Endothelial cell of hepatic sinusoid (primary cell): ENCODE measurements at regions not wholly inside any gene's neighbourhood (a gene's known extent, or its start where the extent isn't known, plus 50 kb on each side); places are given as distances from the start of the nearest gene placed in this dataset.
"Not testable (repeated sequence)": the region's sequence is repeated elsewhere in the genome, so short reads cannot be mapped to it uniquely, and the experiment has no call there.

ENCODE experiments used
- in situ Hi-C: cut with HindIII; loops from 2 replicates; pipeline ENCODE4 v1.10.0; 2017; ENCODE audit warnings: low sequenced_read_pairs

DNA sequence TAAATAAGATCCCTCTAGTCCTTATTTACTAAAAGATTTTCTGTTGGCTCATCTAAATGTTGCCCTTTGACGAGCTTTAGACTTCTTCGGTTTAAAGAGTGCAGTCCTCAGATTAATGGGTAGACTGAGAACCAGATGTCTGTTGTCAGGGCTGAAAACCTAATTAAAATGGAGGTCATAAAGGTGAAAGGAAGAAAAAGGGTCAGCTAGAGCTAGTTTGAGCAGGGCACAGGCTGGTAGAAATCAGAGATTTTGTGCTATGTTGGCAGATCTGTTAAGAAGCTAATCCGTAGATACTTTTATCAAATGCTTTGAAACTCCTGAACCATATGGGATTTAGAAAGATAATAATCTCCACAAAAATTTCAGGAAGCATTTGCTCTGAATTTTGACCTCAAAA, 959.0 kb downstream of the PLA2G4A start:
- in situ Hi-C loops, result no loop called here

DNA sequence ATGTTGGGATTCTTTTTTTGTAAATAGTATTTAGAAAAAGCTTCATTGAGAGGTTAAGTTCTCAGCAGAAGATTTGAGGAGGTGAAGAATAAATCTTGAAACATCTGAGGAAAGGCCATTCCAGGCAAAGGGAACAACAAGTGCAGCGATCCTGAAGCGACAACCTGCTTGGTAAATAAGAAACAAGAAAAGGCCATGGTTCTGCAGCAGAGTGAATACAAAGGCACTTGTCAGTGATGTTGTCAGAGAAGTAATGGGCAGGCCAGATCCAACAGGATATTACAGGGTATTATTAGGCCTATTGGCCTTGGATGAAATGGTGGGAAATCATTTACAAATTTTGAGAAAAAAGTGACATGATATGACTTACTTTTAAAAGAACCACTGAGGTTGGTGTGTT, 960.0 kb downstream of the PLA2G4A start:
- in situ Hi-C loops, result no loop called here

DNA sequence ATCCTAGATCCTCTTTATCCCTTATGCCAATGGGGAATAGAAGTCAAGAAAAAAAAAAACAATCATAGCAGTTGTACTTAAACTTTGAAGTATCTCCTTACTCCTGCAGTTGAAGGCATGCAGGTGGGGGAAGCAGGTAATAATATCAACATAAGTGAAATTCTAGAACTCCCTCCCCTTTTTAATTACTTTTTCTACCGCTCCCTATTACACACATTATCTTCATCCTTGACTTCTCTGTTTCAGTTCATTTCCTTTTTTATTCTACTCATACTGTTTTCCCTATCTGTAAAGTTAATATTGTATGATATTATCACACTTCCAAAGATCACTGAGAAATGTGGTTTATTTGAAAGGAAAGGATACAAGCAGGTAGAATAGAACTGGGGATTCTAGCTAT, 962.0 kb downstream of the PLA2G4A start:
- in situ Hi-C loops, result no loop called here

DNA sequence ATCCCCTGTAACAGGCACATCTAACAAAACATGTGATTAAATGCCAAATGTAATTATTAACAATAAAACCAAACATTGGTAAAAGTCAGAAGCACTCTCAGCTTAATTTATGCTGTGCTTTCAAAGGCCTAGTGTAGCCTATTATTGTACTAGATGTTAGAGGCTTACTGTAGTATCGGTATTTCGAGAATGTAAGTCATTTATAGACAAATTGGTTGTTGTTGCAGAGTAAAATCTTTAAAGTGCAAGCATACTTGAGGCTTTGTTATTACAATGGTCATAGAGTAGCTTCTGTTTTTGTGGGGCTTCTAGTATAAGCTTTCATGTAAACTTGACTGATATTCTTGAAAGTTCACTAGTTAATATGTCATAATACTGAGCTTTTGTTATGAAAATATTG, 965.8 kb downstream of the PLA2G4A start:
- in situ Hi-C loops, result no loop called here

DNA sequence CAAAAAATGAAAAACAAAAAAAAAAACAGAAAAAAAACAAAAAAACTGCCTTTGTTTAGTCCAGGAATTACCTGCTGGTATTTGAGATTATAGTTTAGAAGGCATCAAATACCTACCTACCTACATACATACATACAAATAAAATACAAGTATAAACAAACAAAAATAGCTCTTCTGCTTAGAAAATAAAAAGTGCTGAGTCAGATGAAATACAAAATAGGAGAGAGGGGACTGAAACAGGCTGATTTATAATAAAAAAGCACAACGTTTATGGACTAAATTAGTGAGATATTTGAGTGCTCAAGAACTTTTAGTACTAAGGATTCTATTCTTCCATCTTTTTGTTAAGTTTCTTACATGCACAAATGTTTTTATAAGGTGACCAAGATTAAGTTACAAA, 980.8 kb downstream of the PLA2G4A start:
- in situ Hi-C loops, result no loop called here

DNA sequence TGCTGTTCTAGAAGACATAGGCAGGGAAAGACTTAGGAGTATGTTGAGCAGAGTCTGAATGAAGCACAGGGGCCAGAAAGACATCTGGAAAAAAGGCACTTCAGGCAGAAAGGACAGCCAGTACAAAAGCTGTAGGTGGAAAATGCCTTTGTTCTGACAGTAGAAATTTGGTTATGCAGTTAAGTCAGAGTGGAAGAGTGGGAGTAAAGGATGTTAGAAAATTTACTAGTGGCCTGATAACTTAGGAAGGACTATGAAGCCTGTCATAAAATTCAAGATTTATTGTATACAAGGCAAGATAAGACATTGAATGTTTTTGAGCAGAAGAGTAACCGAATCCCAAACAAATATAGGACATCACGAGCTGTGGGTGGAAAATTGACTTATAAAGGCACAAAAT, 987.9 kb downstream of the PLA2G4A start:
- in situ Hi-C loops, result no loop called here

DNA sequence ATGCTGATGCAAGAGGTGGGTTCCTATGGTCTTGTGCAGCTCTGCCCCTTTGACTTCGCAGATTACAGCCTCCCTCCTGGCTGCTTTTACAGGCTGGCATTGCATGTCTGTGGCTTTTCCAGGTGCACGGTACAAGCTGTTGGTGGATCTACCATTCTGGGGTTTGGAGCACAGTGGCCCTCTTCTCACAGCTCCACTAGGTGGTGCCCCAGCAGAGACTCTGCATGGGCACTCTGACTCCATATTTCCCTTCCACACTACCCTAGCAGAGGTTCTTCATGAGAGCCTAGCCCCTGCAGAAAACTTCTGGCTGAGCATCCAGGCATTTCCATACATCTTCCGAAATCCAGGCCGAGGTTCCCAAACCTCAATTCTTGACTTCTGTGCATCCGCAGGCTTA, 989.0 kb downstream of the PLA2G4A start:
- in situ Hi-C loops, result no loop called here

DNA sequence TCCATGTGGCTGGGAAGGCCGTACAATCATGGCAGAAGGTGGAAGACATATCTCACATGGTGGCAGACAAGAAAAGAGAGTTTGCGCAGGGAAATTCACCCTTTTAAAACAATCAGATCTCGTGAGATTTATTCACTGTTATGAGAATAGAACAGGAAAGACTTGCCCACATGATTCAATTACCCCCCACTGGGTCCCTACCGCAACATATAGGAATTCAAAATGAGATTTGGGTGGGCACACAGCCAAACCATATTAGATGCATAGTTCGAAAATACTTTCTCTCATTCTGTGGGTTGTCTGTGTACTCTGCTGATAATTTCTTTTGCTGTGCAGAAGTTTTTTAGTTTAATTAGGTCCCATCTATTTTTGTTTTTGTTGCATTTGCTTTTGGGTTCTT, 990.3 kb downstream of the PLA2G4A start:
- in situ Hi-C loops, result no loop called here

DNA sequence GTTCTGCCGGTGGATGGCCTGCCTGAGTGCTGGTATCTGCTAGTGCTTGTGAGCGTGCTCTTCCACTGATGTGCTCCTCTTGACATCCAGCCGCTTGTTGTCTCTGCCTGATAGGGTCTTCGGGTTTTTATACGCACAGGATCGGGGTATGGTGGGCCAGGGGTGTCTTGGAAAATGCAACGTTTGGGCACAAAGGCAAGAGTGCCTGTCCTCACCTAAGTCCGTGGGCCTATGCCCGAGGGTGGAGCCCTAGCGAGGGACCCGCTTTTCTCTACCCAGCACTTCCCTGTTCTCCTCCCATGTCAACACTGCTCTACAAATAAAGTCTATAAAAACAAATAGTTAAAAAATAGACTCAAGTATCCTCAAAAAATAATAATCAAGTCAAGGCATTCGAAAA, 1007.8 kb downstream of the PLA2G4A start:
- in situ Hi-C loops, result no loop called here

DNA sequence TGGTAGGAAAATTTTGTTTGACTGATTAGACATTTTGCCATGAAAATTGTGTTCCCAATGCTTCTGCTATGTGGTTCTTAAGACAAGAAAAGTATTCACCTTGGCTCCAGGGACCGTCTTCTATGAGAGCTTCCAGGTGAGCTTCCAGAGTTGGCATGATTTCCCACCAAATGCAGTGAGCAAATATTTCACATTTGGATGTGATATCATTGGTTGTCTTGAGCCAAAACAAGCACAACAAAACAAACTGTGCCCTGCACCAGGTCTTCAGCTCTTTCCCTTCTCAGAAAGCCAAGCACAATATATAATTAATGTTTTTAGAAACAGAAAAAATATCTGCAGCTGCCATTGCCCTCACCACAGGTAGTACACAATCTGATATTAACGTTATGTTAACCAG, 1009.0 kb downstream of the PLA2G4A start:
- in situ Hi-C loops, result no loop called here

DNA sequence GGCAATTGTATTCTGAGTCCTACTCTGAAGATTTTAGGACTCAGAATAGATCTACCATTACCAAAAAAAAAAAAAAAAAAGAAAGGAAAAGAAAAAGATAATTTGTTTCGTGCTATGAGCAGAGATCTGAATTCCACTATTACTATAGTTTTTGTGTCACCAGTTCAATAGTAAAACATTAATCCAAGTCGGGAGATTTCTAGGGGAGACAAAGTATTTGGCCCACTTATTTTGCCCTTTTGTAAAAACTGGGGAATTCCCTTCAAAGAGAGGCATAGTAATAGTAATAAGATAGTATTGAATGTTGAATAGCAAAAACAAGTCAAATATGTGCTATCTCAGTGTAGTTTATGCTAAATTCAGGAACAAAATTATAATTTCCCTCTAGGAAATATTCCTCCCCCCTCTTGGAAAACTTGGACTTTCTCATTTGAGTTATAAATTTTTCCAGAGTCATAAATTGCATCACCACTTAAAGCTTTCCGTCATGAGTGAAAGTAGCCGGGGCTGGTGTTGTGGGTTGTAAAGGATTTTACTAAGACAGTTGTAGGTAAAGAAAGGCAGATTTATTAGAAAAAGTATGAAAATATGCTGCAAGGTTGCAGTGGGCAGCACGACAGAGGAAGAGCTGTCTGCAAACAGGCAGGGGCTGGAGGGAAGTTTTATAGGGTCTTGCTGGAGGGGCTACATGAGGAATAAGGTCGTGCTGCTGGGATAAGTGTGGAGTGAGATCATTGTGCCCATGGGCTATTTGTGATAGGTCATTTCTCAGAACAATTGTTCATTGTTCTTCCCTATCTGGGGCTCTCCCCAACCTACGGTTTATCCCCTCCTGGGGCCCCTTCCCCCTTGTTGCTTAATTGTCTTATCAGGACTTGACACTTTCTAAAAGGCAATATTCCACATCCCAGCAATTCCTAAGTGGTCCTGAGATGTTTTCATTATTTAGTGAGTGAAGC, 1009.9 kb downstream of the PLA2G4A start:
- in situ Hi-C loops, result no loop called here

DNA sequence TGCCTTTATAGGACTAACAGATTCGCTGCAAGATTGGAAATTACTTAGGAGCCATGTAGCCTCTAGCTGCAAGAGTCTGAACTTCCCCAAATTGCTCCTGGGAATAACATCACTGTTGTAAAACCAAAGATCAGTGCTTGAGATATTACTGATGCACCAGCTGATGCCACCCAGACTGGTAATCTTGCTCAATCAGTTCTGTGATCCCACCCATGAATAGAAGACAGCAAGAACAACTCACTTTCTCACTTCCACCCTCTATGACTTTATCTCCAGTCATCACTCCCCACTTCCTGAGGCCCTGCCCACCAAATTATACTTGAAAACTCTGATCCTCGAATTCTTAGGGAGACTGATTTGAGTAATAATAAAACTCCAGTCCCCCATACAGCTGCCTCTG, 1011.1 kb downstream of the PLA2G4A start:
- in situ Hi-C loops, result no loop called here

DNA sequence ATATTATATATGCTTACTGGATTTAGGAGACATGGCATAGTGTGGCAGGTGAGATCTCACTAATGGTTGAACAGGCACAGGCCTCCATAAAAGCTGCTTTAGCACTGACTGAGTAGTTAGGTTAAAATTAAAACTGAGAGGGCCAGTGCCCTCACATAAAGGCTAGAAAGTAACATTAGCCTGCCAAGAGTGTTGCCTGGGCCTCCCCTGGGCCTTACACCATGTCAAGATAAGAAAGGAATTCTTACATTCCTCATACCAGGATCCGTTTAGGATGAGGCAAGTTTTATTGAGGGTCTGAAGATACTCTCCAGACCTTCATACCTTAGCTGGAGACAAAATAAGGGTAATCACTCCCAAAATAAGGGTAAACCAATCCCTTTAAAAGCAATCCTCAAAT, 1011.8 kb downstream of the PLA2G4A start:
- in situ Hi-C loops, result no loop called here

DNA sequence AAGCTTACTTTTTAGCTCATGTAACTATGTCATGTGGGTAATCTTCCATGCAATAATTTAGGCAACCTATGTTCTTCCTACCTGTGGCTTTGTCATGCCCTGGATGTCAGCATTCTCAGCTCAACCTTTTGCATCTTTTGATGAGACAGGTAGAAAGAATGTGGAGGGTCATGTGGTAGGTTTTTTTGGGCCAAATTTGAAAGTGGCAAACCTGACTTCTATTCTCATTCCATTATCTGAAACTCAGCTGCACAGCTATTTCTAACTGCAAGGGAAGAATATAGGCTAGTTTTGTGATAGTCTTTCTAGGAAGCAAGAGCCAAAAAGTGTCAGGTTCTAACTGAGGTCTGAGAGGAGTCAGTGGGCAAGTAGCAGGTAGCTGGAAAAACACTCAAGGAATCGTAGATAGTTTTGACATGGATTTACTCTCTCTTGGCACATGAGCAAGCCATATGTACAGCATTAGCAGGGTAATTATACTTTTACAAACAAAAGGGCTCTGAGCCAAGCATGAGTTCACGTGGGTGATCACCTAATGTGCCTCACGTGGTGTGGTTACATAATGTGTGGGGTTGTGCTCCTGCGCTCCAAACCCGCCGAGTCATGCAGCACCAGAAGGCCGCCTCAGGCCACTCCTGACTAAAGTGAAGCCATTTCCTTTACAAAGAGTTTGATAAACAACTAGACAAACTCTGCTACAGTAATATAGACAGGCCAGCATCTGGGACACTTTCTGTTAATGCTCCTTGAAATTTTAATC, 1013.8 kb downstream of the PLA2G4A start:
- in situ Hi-C loops, result no loop called here

DNA sequence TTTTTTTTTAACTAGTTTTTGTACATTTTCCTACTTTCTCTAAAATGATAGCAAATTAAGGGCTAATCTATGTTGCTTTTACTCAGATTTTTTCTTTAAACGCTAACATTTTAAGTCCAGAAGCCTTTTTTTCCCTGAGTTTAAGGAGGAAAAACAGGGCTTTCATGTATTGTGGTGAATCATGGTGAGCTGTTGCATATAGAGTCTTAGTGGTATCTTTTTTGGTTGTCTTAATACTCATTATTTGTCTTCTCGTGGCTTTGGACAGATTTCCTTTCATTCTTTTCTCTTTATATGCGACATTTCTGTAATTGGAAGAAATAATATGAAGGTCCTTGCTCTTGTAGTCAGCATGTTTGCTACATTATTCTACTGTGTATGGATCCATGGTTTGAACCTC, 1015.6 kb downstream of the PLA2G4A start:
- in situ Hi-C loops, result no loop called here

DNA sequence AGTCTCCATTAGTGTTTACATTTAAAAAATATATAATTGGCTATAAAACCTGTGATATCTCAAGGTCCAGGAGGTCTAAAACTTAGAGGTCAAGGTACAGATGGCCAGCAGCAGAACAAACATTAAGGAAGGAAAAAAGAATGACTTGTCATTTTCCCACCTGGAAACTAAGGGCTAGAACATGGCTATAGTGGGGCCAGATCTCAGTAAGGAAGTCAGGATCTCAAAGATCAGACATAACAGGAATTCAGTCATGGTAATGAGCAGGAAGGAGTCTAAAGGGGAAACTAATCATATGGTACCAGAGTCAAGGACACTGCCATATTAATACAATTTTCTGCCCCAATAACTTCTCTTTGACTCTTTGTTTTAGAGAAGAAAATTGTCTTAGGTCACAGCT, 1018.8 kb downstream of the PLA2G4A start:
- in situ Hi-C loops, result no loop called here

DNA sequence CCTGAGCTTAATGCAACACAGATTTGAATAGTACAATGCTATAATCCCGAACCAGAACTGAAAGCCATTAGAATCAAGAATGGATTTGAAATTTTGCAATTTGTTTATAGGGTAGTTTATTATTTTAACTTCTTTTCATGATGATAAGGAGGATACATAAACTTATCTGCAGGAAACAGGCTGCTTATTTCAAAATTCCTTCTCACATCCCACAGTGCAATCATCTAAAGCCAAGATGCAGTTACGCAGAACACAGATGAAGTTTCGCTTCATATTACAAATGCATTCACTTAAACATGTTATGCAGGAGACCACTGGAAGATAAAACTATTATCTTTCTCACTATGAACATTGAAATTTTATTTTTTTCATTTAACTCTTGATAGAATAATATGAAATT, 1019.6 kb downstream of the PLA2G4A start:
- in situ Hi-C loops, result no loop called here

DNA sequence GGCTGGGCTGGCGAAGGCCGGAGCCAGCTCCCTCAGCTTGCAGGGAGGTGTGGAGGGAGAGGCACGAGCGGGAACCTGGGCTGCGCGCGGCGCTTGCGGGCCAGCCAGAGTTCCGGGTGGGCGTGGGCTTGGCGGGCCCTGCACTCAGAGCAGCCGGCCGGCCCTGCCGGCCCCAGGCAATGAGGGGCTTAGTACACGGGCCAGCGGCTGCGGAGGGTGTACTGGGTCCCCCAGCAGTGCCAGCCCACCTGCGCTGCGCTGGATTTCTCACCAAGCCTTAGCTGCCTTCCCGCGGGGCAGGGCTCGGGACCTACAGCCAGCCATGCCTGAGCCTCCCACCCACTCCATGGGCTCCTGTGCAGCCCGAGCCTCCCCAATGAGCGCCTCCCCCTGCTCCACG, 1021.4 kb downstream of the PLA2G4A start:
- in situ Hi-C loops, result not testable (repeated sequence)

DNA sequence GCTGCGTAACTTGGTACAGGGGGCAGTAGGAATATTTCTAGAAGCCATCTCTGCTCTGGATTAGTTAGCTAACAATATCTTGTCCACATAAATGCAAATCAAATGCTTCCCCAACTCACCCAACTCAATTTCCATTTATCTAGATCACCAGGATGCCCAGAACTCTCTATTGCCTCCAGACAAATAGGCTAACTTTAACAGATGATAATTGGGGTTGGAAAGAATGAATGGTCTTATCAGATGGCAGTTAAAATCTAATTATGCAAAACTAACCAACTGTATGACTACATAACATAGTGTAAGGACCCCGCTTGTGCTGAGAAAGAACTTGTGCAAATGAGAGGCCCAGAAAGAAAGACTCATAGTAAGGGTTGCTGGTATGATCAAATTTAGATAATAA, 1024.8 kb downstream of the PLA2G4A start:
- in situ Hi-C loops, result no loop called here

DNA sequence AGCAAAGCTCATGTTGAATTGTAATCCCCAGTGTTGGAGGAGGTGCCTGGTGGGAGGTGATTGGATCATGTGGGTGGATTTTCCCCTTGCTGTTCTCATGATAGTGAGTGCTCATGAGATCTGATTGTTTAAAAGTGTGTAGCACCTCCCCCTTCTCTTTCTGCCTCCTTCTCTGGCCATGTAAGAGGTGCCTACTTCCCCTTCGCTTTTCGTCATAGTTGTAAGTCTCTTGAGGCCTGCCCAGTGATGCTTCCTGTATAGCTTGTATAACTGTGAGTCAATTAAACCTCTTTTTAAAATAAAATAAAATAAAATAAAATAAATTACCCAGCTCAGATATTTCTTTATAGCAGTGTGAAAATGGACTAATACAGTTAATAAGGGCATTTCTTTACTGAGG, 1025.7 kb downstream of the PLA2G4A start:
- in situ Hi-C loops, result no loop called here

DNA sequence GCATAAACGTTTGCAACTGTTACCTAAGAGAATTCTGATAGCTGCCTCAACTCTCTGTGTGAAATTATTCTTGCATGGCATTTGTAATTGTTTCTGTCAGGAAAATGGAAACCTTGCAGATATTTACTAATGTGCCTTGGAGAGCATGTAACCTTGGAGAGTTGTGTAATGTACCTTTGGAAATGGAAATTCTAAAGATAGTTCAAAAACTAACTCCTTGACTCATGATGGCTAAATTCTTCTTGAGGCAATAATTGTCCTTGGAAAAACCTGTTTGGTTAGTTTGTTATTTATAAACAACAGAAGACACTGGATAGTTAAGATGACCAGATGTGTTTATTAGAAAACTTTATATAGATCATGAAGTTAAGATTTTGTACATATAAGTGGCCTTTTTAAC, 1033.8 kb downstream of the PLA2G4A start:
- in situ Hi-C loops, result no loop called here

DNA sequence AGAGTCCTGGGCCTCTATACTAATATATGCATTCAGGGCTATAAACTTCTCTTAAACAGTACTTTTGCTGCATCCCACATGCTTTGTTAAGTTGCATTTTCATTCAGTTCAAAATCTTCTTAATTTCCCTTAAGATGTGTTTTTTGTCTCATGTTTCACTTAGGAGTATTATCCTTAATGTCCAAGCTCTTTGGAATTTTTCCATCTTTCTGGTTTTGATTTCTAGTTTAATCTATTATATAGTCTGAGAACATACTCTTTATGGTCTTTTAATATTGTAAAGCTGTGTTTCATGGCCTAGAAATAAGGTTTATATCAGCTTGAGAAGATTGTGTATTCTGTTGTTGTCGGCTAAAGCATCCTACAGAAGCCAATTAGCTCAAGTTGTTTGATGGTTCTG, 1041.8 kb downstream of the PLA2G4A start:
- in situ Hi-C loops, result no loop called here
